ENCODE measurements at regions not wholly inside any gene's neighbourhood (a gene's known extent, or its start where the extent isn't known, plus 50 kb on each side); places are given as distances from the start of the nearest gene placed in this dataset.

GRCh38 chr9:129312251-129313122 is 134.4 kb upstream of the IER5L start:
- no peak for TF ChIP-seq CTCF (conservative IDR thresholded peaks at IDR 0.05)
- Mint-ChIP-seq H3K27ac (ENCODE audit: unreplicated experiment) (no peak overlapping the region), H3K9me3 (no peaks in the 10 kb centered on the region), H3K4me1 (peaks cover 4% of the 10 kb centered on the region), H3K27me3 (ENCODE audit: low read depth) (peaks cover 3% of the 10 kb centered on the region), H3K36me3 (ENCODE audit: low read depth) (no peaks in the 10 kb centered on the region), H3K4me3 (no peak overlapping the region)
- no peak for DNase-seq (ENCODE audit: low read depth, low spot score)

- Mint-ChIP-seq H3K27me3 (ENCODE audit: low read depth) (peaks cover 3% of the 10 kb centered on the region), H3K27ac (ENCODE audit: unreplicated experiment) (no peak overlapping the region), H3K9me3 (no peaks in the 10 kb centered on the region), H3K4me3 (no peak overlapping the region), H3K36me3 (ENCODE audit: low read depth) (no peaks in the 10 kb centered on the region), H3K4me1 (no peaks in the 10 kb centered on the region)
- TF ChIP-seq CTCF (conservative IDR thresholded peaks at IDR 0.05): no peak
- DNase-seq (ENCODE audit: low read depth, low spot score): no peak
These were observed 133.6 kb upstream of the IER5L start for GRCh38 chr9:129311643-129312042.

GRCh38 chr9:129310666-129311350 is 132.7 kb upstream of the IER5L start:
- Mint-ChIP-seq H3K27me3 (ENCODE audit: low read depth) (peaks cover 3% of the 10 kb centered on the region), H3K36me3 (ENCODE audit: low read depth) (no peaks in the 10 kb centered on the region), H3K27ac (ENCODE audit: unreplicated experiment) (no peak overlapping the region), H3K9me3 (no peaks in the 10 kb centered on the region), H3K4me1 (no peaks in the 10 kb centered on the region), H3K4me3 (no peak overlapping the region)
- TF ChIP-seq CTCF (conservative IDR thresholded peaks at IDR 0.05): no peak
- no peak for DNase-seq (ENCODE audit: low read depth, low spot score)

GRCh38 chr9:129309906-129310305 is 131.8 kb upstream of the IER5L start:
- DNase-seq (ENCODE audit: low read depth, low spot score): no peak
- Mint-ChIP-seq H3K27me3 (ENCODE audit: low read depth) (peaks cover 3% of the 10 kb centered on the region), H3K27ac (ENCODE audit: unreplicated experiment) (no peak overlapping the region), H3K4me3 (no peak overlapping the region), H3K36me3 (ENCODE audit: low read depth) (no peaks in the 10 kb centered on the region), H3K9me3 (no peaks in the 10 kb centered on the region), H3K4me1 (peaks cover 5% of the 10 kb centered on the region)
- no peak for TF ChIP-seq CTCF (conservative IDR thresholded peaks at IDR 0.05)

- Mint-ChIP-seq H3K36me3 (ENCODE audit: low read depth) (no peaks in the 10 kb centered on the region), H3K9me3 (no peaks in the 10 kb centered on the region), H3K4me3 (no peak overlapping the region), H3K27me3 (ENCODE audit: low read depth) (peaks cover 3% of the 10 kb centered on the region), H3K27ac (ENCODE audit: unreplicated experiment) (no peak overlapping the region), H3K4me1 (peaks cover 5% of the 10 kb centered on the region)
- DNase-seq (ENCODE audit: low read depth, low spot score): no peak
- TF ChIP-seq CTCF (conservative IDR thresholded peaks at IDR 0.05): no peak
These were observed 131.0 kb upstream of the IER5L start for GRCh38 chr9:129309041-129309430.
